ENCODE measurements at regions not wholly inside any gene's neighbourhood (a gene's known extent, or its start where the extent isn't known, plus 50 kb on each side); places are given as distances from the start of the nearest gene placed in this dataset.

GRCh38 chr4:123930996-123931395, 534.4 kb downstream of the SPRY1 start:
- FAIRE-seq (no peak), DNase-seq (no peak)
- no peaks in the 10 kb centered on the region for H3K4me1 ChIP-seq (ENCODE audit: control insufficient read depth in 2 of 3, insufficient read depth in 2 of 3, low read depth in 1 of 3, low read length in 3 of 3)
- TF ChIP-seq, protein P1, sequence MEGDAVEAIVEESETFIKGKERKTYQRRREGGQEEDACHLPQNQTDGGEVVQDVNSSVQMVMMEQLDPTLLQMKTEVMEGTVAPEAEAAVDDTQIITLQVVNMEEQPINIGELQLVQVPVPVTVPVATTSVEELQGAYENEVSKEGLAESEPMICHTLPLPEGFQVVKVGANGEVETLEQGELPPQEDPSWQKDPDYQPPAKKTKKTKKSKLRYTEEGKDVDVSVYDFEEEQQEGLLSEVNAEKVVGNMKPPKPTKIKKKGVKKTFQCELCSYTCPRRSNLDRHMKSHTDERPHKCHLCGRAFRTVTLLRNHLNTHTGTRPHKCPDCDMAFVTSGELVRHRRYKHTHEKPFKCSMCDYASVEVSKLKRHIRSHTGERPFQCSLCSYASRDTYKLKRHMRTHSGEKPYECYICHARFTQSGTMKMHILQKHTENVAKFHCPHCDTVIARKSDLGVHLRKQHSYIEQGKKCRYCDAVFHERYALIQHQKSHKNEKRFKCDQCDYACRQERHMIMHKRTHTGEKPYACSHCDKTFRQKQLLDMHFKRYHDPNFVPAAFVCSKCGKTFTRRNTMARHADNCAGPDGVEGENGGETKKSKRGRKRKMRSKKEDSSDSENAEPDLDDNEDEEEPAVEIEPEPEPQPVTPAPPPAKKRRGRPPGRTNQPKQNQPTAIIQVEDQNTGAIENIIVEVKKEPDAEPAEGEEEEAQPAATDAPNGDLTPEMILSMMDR (IDR thresholded peaks at IDR 0.05; ENCODE audit: borderline replicate concordance, extremely low read depth, insufficient read depth), result no peak
- no peak overlapping the region for H3K9ac ChIP-seq (ENCODE audit: low read length in 3 of 3)
- no peak overlapping the region for H3K4me3 ChIP-seq (ENCODE audit: low read length in 3 of 3)
- no peaks in the 10 kb centered on the region for H3K9me3 ChIP-seq (ENCODE audit: control insufficient read depth in 2 of 3, insufficient read depth in 1 of 3, low read length in 3 of 3)
- intact Hi-C loops (cut with DNase I), result no loop called here
- no peaks in the 10 kb centered on the region for H3K36me3 ChIP-seq (ENCODE audit: control insufficient read depth in 2 of 3, insufficient read depth in 3 of 3, low read length in 3 of 3)
- no peak overlapping the region for H3K27ac ChIP-seq (ENCODE audit: low read depth in 2 of 2, low read length in 2 of 2)
- no peaks in the 10 kb centered on the region for H3K27me3 ChIP-seq (ENCODE audit: control insufficient read depth, insufficient read depth, low read length)

DNA sequence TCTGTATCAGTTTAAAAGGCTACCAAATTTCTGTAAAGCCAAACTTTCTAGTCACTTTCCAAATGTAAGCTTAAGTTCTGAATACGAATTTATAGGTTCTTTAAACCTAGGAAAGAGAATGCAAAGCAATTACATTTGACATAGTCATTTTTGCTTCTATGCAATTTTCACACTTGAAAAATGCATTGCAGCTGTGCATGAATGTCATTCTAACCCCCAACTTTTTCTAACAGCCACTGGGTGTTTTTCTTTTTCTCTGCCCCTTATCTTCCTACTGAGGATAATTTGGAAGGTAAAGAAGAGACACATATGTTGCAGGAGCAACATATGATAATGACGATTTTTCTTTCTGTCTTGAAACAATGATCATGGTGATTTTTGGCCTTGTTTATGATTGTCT, 537.5 kb downstream of the SPRY1 start:
- Histone ChIP-seq H3K9ac (ENCODE audit: low read length in 3 of 3) (no peak overlapping the region), H3K4me3 (ENCODE audit: low read length in 3 of 3) (no peak overlapping the region), H3K4me1 (ENCODE audit: control insufficient read depth in 2 of 3, insufficient read depth in 2 of 3, low read depth in 1 of 3, low read length in 3 of 3) (no peaks in the 10 kb centered on the region), H3K9me3 (ENCODE audit: control insufficient read depth in 2 of 3, insufficient read depth in 1 of 3, low read length in 3 of 3) (no peaks in the 10 kb centered on the region), H3K27ac (ENCODE audit: low read depth in 2 of 2, low read length in 2 of 2) (no peak overlapping the region), H3K36me3 (ENCODE audit: control insufficient read depth in 2 of 3, insufficient read depth in 3 of 3, low read length in 3 of 3) (no peaks in the 10 kb centered on the region), H3K27me3 (ENCODE audit: control insufficient read depth, insufficient read depth, low read length) (no peaks in the 10 kb centered on the region)
- no peak for DNase-seq
- TF ChIP-seq, protein P1 (IDR thresholded peaks at IDR 0.05; ENCODE audit: borderline replicate concordance, extremely low read depth, insufficient read depth), result no peak
- intact Hi-C loops (cut with DNase I), result no loop called here
- FAIRE-seq, result no peak

- no peaks in the 10 kb centered on the region for H3K4me1 ChIP-seq (ENCODE audit: control insufficient read depth in 2 of 3, insufficient read depth in 2 of 3, low read depth in 1 of 3, low read length in 3 of 3)
- intact Hi-C loops (cut with DNase I), result no loop called here
- H3K27ac ChIP-seq (ENCODE audit: low read depth in 2 of 2, low read length in 2 of 2), result no peak overlapping the region
- H3K36me3 ChIP-seq (ENCODE audit: control insufficient read depth in 2 of 3, insufficient read depth in 3 of 3, low read length in 3 of 3), result no peaks in the 10 kb centered on the region
- no peak overlapping the region for H3K9ac ChIP-seq (ENCODE audit: low read length in 3 of 3)
- TF ChIP-seq, protein P1 (IDR thresholded peaks at IDR 0.05; ENCODE audit: borderline replicate concordance, extremely low read depth, insufficient read depth), result no peak
- FAIRE-seq (no peak), DNase-seq (peak in 3 of 5 donors; percentile 11 to 70 (median 59))
- no peaks in the 10 kb centered on the region for H3K9me3 ChIP-seq (ENCODE audit: control insufficient read depth in 2 of 3, insufficient read depth in 1 of 3, low read length in 3 of 3)
- no peaks in the 10 kb centered on the region for H3K27me3 ChIP-seq (ENCODE audit: control insufficient read depth, insufficient read depth, low read length)
- H3K4me3 ChIP-seq (ENCODE audit: low read length in 3 of 3), result no peak overlapping the region
Observed at GRCh38 chr4:123936621-123937043, 540.0 kb downstream of the SPRY1 start.

DNA sequence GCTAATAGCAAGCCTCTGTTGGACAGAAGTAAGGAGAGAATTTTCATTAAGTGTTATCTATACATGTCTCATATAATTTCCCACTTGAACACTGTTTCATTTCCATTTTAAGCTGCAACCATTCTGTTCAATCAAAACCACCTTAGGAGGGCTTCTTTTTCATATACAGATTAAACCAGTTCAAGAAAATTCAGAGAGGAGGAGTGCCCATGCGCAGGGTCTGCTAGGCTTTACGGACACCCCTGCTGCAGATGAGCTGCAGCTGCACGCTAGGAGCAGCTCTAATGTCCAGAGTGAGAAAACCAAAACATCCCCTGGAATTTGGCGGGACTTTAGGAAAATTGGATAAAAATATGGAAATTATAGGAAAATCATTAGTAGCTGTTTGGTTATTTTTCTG, 541.0 kb downstream of the SPRY1 start:
- no peak overlapping the region for H3K9ac ChIP-seq (ENCODE audit: low read length in 3 of 3)
- no peaks in the 10 kb centered on the region for H3K9me3 ChIP-seq (ENCODE audit: control insufficient read depth in 2 of 3, insufficient read depth in 1 of 3, low read length in 3 of 3)
- H3K4me1 ChIP-seq (ENCODE audit: control insufficient read depth in 2 of 3, insufficient read depth in 2 of 3, low read depth in 1 of 3, low read length in 3 of 3), result no peaks in the 10 kb centered on the region
- H3K36me3 ChIP-seq (ENCODE audit: control insufficient read depth in 2 of 3, insufficient read depth in 3 of 3, low read length in 3 of 3), result no peaks in the 10 kb centered on the region
- intact Hi-C loops (cut with DNase I), result no loop called here
- no peaks in the 10 kb centered on the region for H3K27me3 ChIP-seq (ENCODE audit: control insufficient read depth, insufficient read depth, low read length)
- TF ChIP-seq, protein P1 (IDR thresholded peaks at IDR 0.05; ENCODE audit: borderline replicate concordance, extremely low read depth, insufficient read depth), result no peak
- DNase-seq (peak in 2 of 5 donors; percentile 34 to 43), FAIRE-seq (no peak)
- H3K4me3 ChIP-seq (ENCODE audit: low read length in 3 of 3), result no peak overlapping the region
- H3K27ac ChIP-seq (ENCODE audit: low read depth in 2 of 2, low read length in 2 of 2), result no peak overlapping the region
